ENCODE measurements at regions not wholly inside any gene's neighbourhood (a gene's known extent, or its start where the extent isn't known, plus 50 kb on each side); places are given as distances from the start of the nearest gene placed in this dataset.

GRCh38 chr2:237264480-237265219 lies 149.3 kb downstream of the COL6A3 start:
- Histone ChIP-seq H3K27me3 (ENCODE audit: insufficient read depth, low read length, poor library complexity) (no peaks in the 10 kb centered on the region), H4K8ac (ENCODE audit: low read depth, low read length) (no peak overlapping the region), H3K36me3 (ENCODE audit: control insufficient read depth, insufficient read depth, low read length) (no peaks in the 10 kb centered on the region), H2BK120ac (ENCODE audit: low read depth, low read length) (no peak overlapping the region), H3K27ac (ENCODE audit: low read depth, low read length) (no peak overlapping the region), H3K56ac (ENCODE audit: low read length) (no peak overlapping the region), H2BK15ac (replicated peaks; ENCODE audit: low read depth) (no peak overlapping the region), H3K9ac (ENCODE audit: low read length) (no peak overlapping the region), H3K79me2 (ENCODE audit: control insufficient read depth, insufficient read depth, low read length) (no peaks in the 10 kb centered on the region), H2AK5ac (ENCODE audit: low read length) (no peak overlapping the region), H3K4me1 (ENCODE audit: control insufficient read depth, low read depth, low read length) (no peaks in the 10 kb centered on the region), H3K4me2 (ENCODE audit: low read length) (no peak overlapping the region), H2BK5ac (ENCODE audit: low read length) (no peak overlapping the region), H3K23ac (ENCODE audit: low read length) (no peak overlapping the region), H3K4ac (ENCODE audit: low read depth, low read length) (peak overlapping the region; percentile 55), H3K79me1 (ENCODE audit: low read length) (no peaks in the 10 kb centered on the region), H3K18ac (ENCODE audit: low read length) (no peak overlapping the region), H4K5ac (ENCODE audit: low read length) (no peak overlapping the region), H3K4me3 (ENCODE audit: low read length) (no peak overlapping the region)
- DNase-seq, result no peak
- no CpG with 5 or more reads among the region's 18 CpGs for WGBS (ENCODE audit: extremely low coverage, insufficient coverage, low lambda C conversion rate)

GRCh38 chr2:237268004-237268708 lies 145.8 kb downstream of the COL6A3 start:
- Histone ChIP-seq H3K4me3 (ENCODE audit: low read length) (no peak overlapping the region), H2BK15ac (replicated peaks; ENCODE audit: low read depth) (no peak overlapping the region), H3K18ac (ENCODE audit: low read length) (no peak overlapping the region), H2BK120ac (ENCODE audit: low read depth, low read length) (no peak overlapping the region), H3K4ac (ENCODE audit: low read depth, low read length) (no peak overlapping the region), H3K23ac (ENCODE audit: low read length) (no peak overlapping the region), H4K5ac (ENCODE audit: low read length) (no peak overlapping the region), H3K4me1 (ENCODE audit: control insufficient read depth, low read depth, low read length) (no peaks in the 10 kb centered on the region), H3K9ac (ENCODE audit: low read length) (no peak overlapping the region), H3K36me3 (ENCODE audit: control insufficient read depth, insufficient read depth, low read length) (no peaks in the 10 kb centered on the region), H2BK5ac (ENCODE audit: low read length) (no peak overlapping the region), H3K56ac (ENCODE audit: low read length) (no peak overlapping the region), H3K79me1 (ENCODE audit: low read length) (no peaks in the 10 kb centered on the region), H3K27ac (ENCODE audit: low read depth, low read length) (no peak overlapping the region), H3K27me3 (ENCODE audit: insufficient read depth, low read length, poor library complexity) (no peaks in the 10 kb centered on the region), H3K4me2 (ENCODE audit: low read length) (no peak overlapping the region), H4K8ac (ENCODE audit: low read depth, low read length) (no peak overlapping the region), H2AK5ac (ENCODE audit: low read length) (no peak overlapping the region), H3K79me2 (ENCODE audit: control insufficient read depth, insufficient read depth, low read length) (no peaks in the 10 kb centered on the region)
- no CpG with 5 or more reads among the region's 7 CpGs for WGBS (ENCODE audit: extremely low coverage, insufficient coverage, low lambda C conversion rate)
- no peak for DNase-seq

GRCh38 chr2:237269138-237269875 lies 144.7 kb downstream of the COL6A3 start:
- no peak overlapping the region for H3K18ac ChIP-seq (ENCODE audit: low read length)

GRCh38 chr2:237270520-237270919 lies 143.4 kb downstream of the COL6A3 start:
- WGBS (ENCODE audit: extremely low coverage, insufficient coverage, low lambda C conversion rate), result no CpG with 5 or more reads among the region's 3 CpGs
- H4K8ac ChIP-seq (ENCODE audit: low read depth, low read length), result no peak overlapping the region
- no peaks in the 10 kb centered on the region for H3K36me3 ChIP-seq (ENCODE audit: control insufficient read depth, insufficient read depth, low read length)

More at GRCh38 chr2:237269138-237269875, 144.7 kb downstream of the COL6A3 start:
- DNase-seq, result no peak
- H2BK120ac ChIP-seq (ENCODE audit: low read depth, low read length), result no peak overlapping the region
- no peak overlapping the region for H3K4me3 ChIP-seq (ENCODE audit: low read length)
- no peak overlapping the region for H3K56ac ChIP-seq (ENCODE audit: low read length)
- H3K4me2 ChIP-seq (ENCODE audit: low read length), result no peak overlapping the region
- no peaks in the 10 kb centered on the region for H3K27me3 ChIP-seq (ENCODE audit: insufficient read depth, low read length, poor library complexity)
- H2BK15ac ChIP-seq (replicated peaks; ENCODE audit: low read depth), result no peak overlapping the region
- H3K9ac ChIP-seq (ENCODE audit: low read length), result no peak overlapping the region
- H3K79me2 ChIP-seq (ENCODE audit: control insufficient read depth, insufficient read depth, low read length), result no peaks in the 10 kb centered on the region
- H2AK5ac ChIP-seq (ENCODE audit: low read length), result no peak overlapping the region
- no peak overlapping the region for H3K27ac ChIP-seq (ENCODE audit: low read depth, low read length)
- H2BK5ac ChIP-seq (ENCODE audit: low read length), result no peak overlapping the region
- H4K5ac ChIP-seq (ENCODE audit: low read length), result no peak overlapping the region
- no peaks in the 10 kb centered on the region for H3K79me1 ChIP-seq (ENCODE audit: low read length)
- H4K8ac ChIP-seq (ENCODE audit: low read depth, low read length), result no peak overlapping the region
- H3K36me3 ChIP-seq (ENCODE audit: control insufficient read depth, insufficient read depth, low read length), result no peaks in the 10 kb centered on the region
- H3K4ac ChIP-seq (ENCODE audit: low read depth, low read length), result no peak overlapping the region
- WGBS (ENCODE audit: extremely low coverage, insufficient coverage, low lambda C conversion rate), result no CpG with 5 or more reads among the region's 8 CpGs
- H3K4me1 ChIP-seq (ENCODE audit: control insufficient read depth, low read depth, low read length), result no peaks in the 10 kb centered on the region
- H3K23ac ChIP-seq (ENCODE audit: low read length), result no peak overlapping the region

GRCh38 chr2:237271698-237272652 lies 142.0 kb downstream of the COL6A3 start:
- Histone ChIP-seq H2BK120ac (ENCODE audit: low read depth, low read length) (no peak overlapping the region), H3K79me2 (ENCODE audit: control insufficient read depth, insufficient read depth, low read length) (no peaks in the 10 kb centered on the region), H3K79me1 (ENCODE audit: low read length) (no peaks in the 10 kb centered on the region), H3K56ac (ENCODE audit: low read length) (no peak overlapping the region), H4K8ac (ENCODE audit: low read depth, low read length) (no peak overlapping the region), H3K36me3 (ENCODE audit: control insufficient read depth, insufficient read depth, low read length) (no peaks in the 10 kb centered on the region), H3K27me3 (ENCODE audit: insufficient read depth, low read length, poor library complexity) (no peaks in the 10 kb centered on the region), H3K23ac (ENCODE audit: low read length) (no peak overlapping the region), H3K4me1 (ENCODE audit: control insufficient read depth, low read depth, low read length) (no peaks in the 10 kb centered on the region), H3K4me2 (ENCODE audit: low read length) (no peak overlapping the region), H3K4me3 (ENCODE audit: low read length) (no peak overlapping the region), H3K27ac (ENCODE audit: low read depth, low read length) (no peak overlapping the region), H3K4ac (ENCODE audit: low read depth, low read length) (no peak overlapping the region), H2BK15ac (replicated peaks; ENCODE audit: low read depth) (no peak overlapping the region), H3K9ac (ENCODE audit: low read length) (no peak overlapping the region), H2AK5ac (ENCODE audit: low read length) (no peak overlapping the region), H4K5ac (ENCODE audit: low read length) (no peak overlapping the region), H3K18ac (ENCODE audit: low read length) (no peak overlapping the region), H2BK5ac (ENCODE audit: low read length) (no peak overlapping the region)
- no peak for DNase-seq
- WGBS (ENCODE audit: extremely low coverage, insufficient coverage, low lambda C conversion rate), result no CpG with 5 or more reads among the region's 6 CpGs

More at GRCh38 chr2:237270520-237270919, 143.4 kb downstream of the COL6A3 start:
- Histone ChIP-seq H3K18ac (ENCODE audit: low read length) (no peak overlapping the region), H3K79me1 (ENCODE audit: low read length) (no peaks in the 10 kb centered on the region), H4K5ac (ENCODE audit: low read length) (no peak overlapping the region), H3K27me3 (ENCODE audit: insufficient read depth, low read length, poor library complexity) (no peaks in the 10 kb centered on the region), H2BK15ac (replicated peaks; ENCODE audit: low read depth) (no peak overlapping the region), H3K27ac (ENCODE audit: low read depth, low read length) (no peak overlapping the region), H2AK5ac (ENCODE audit: low read length) (no peak overlapping the region), H3K4me2 (ENCODE audit: low read length) (no peak overlapping the region), H2BK5ac (ENCODE audit: low read length) (no peak overlapping the region), H2BK120ac (ENCODE audit: low read depth, low read length) (no peak overlapping the region), H3K79me2 (ENCODE audit: control insufficient read depth, insufficient read depth, low read length) (no peaks in the 10 kb centered on the region), H3K56ac (ENCODE audit: low read length) (no peak overlapping the region), H3K23ac (ENCODE audit: low read length) (no peak overlapping the region), H3K4me3 (ENCODE audit: low read length) (no peak overlapping the region), H3K4ac (ENCODE audit: low read depth, low read length) (no peak overlapping the region), H3K4me1 (ENCODE audit: control insufficient read depth, low read depth, low read length) (no peaks in the 10 kb centered on the region), H3K9ac (ENCODE audit: low read length) (no peak overlapping the region)
- DNase-seq, result no peak
